ENCODE measurements at regions not wholly inside any gene's neighbourhood (a gene's known extent, or its start where the extent isn't known, plus 50 kb on each side); places are given as distances from the start of the nearest gene placed in this dataset.
"Not testable (repeated sequence)": the region's sequence is repeated elsewhere in the genome, so short reads cannot be mapped to it uniquely, and the experiment has no call there.

- Histone ChIP-seq H3K9ac (ENCODE audit: low read length) (no peak overlapping the region), H3K36me3 (ENCODE audit: insufficient read depth, low read length) (no peaks in the 10 kb centered on the region), H3K4me1 (ENCODE audit: insufficient read depth, low read length) (no peaks in the 10 kb centered on the region), H3K27ac (ENCODE audit: low read depth, low read length) (no peak overlapping the region), H4K20me1 (ENCODE audit: insufficient read depth, low read length) (no peaks in the 10 kb centered on the region), H3K4me2 (ENCODE audit: low read length) (no peak overlapping the region), H3K4me3 (ENCODE audit: insufficient read depth, low read depth, low read length) (no peak overlapping the region), H3K9me3 (ENCODE audit: insufficient read depth, low read depth, low read length) (no peaks in the 10 kb centered on the region), H2AFZ (ENCODE audit: low read depth, low read length) (no peak overlapping the region), H3K79me2 (ENCODE audit: insufficient read depth, low read length) (no peaks in the 10 kb centered on the region), H3K27me3 (ENCODE audit: insufficient read depth, low read length) (no peaks in the 10 kb centered on the region)
- Mint-ChIP-seq H3K4me3 (ENCODE audit: unreplicated experiment) (no peak overlapping the region), H3K9me3 (ENCODE audit: unreplicated experiment) (peaks cover 13% of the 10 kb centered on the region), H3K4me1 (ENCODE audit: low read depth, unreplicated experiment) (no peaks in the 10 kb centered on the region), H3K36me3 (ENCODE audit: low read depth, unreplicated experiment) (peaks cover 5% of the 10 kb centered on the region), H3K27ac (ENCODE audit: unreplicated experiment) (no peak overlapping the region), H3K27me3 (ENCODE audit: low read depth, unreplicated experiment) (peaks cover 7% of the 10 kb centered on the region)
- DNase-seq (ENCODE audit: low read depth) (no peak), FAIRE-seq (no peak)
- TF ChIP-seq EZH2 (IDR thresholded peaks at IDR 0.05; ENCODE audit: insufficient read depth, low read length), result no peak
- TF ChIP-seq, protein P1, sequence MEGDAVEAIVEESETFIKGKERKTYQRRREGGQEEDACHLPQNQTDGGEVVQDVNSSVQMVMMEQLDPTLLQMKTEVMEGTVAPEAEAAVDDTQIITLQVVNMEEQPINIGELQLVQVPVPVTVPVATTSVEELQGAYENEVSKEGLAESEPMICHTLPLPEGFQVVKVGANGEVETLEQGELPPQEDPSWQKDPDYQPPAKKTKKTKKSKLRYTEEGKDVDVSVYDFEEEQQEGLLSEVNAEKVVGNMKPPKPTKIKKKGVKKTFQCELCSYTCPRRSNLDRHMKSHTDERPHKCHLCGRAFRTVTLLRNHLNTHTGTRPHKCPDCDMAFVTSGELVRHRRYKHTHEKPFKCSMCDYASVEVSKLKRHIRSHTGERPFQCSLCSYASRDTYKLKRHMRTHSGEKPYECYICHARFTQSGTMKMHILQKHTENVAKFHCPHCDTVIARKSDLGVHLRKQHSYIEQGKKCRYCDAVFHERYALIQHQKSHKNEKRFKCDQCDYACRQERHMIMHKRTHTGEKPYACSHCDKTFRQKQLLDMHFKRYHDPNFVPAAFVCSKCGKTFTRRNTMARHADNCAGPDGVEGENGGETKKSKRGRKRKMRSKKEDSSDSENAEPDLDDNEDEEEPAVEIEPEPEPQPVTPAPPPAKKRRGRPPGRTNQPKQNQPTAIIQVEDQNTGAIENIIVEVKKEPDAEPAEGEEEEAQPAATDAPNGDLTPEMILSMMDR (IDR thresholded peaks at IDR 0.05; ENCODE audit: insufficient read depth, low read depth, low read length), result no peak
These were observed 74.2 kb downstream of the TEX35 start for GRCh38 chr1:178587096-178587495.

DNA sequence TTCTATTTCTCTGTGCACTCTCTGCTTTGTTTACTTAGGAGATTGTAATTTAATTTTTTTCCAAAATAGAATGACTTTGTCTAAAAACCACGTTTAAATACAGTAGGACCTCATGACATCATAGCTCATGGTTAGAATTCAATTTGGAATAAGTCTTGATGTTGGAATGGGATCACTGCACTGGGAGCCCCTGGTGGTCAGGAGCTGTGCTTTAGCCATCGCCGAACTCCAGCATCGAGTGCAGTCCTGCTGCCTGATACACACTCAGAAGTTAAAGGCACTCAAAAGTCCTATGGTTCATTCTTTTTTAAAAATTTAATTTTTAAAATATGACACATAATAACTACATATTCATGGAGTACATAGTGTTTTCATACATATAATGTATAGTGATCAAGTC lies 75.1 kb downstream of the TEX35 start:
- peaks cover 5% of the 10 kb centered on the region for H3K36me3 Mint-ChIP-seq (ENCODE audit: low read depth, unreplicated experiment)
- Histone ChIP-seq H3K4me3 (ENCODE audit: insufficient read depth, low read depth, low read length) (no peak overlapping the region), H2AFZ (ENCODE audit: low read depth, low read length) (no peak overlapping the region), H3K36me3 (ENCODE audit: insufficient read depth, low read length) (no peaks in the 10 kb centered on the region), H3K79me2 (ENCODE audit: insufficient read depth, low read length) (no peaks in the 10 kb centered on the region), H3K9ac (ENCODE audit: low read length) (no peak overlapping the region), H3K27me3 (ENCODE audit: insufficient read depth, low read length) (no peaks in the 10 kb centered on the region), H3K4me1 (ENCODE audit: insufficient read depth, low read length) (no peaks in the 10 kb centered on the region), H3K9me3 (ENCODE audit: insufficient read depth, low read depth, low read length) (no peaks in the 10 kb centered on the region), H4K20me1 (ENCODE audit: insufficient read depth, low read length) (no peaks in the 10 kb centered on the region), H3K4me2 (ENCODE audit: low read length) (no peak overlapping the region), H3K27ac (ENCODE audit: low read depth, low read length) (no peak overlapping the region)
- no peak overlapping the region for H3K4me3 Mint-ChIP-seq (ENCODE audit: unreplicated experiment)
- FAIRE-seq, result no peak
- no peak for TF ChIP-seq EZH2 (IDR thresholded peaks at IDR 0.05; ENCODE audit: insufficient read depth, low read length)
- TF ChIP-seq, protein P1 (IDR thresholded peaks at IDR 0.05; ENCODE audit: insufficient read depth, low read depth, low read length), result no peak
- H3K27me3 Mint-ChIP-seq (ENCODE audit: low read depth, unreplicated experiment), result peaks cover 3% of the 10 kb centered on the region
- peaks cover 13% of the 10 kb centered on the region for H3K9me3 Mint-ChIP-seq (ENCODE audit: unreplicated experiment)
- H3K4me1 Mint-ChIP-seq (ENCODE audit: low read depth, unreplicated experiment), result no peaks in the 10 kb centered on the region
- no peak for DNase-seq (ENCODE audit: low read depth)
- H3K27ac Mint-ChIP-seq (ENCODE audit: unreplicated experiment), result no peak overlapping the region

DNA sequence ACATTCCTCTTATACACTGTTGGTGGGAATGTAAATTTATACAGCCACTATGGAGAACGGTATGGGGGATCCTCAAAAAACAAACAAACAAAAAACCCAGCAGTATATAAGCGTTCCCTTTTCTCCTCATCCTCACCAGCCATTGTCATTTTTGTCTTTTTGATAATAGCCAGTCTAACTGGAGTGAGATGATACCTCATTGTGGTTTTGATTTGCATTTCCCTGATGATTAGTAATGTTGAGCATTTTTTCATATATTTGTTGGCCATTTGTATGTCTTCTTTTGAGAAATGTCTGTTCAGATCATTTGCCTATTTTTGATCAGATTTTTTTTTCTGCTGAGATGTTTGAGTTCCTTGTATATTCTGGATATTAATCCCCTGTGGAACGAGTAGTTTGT lies 76.1 kb downstream of the TEX35 start:
- H3K36me3 ChIP-seq (ENCODE audit: insufficient read depth, low read length); H3K36me3 Mint-ChIP-seq (ENCODE audit: low read depth, unreplicated experiment); H3K9ac ChIP-seq (ENCODE audit: low read length); H3K4me2 ChIP-seq (ENCODE audit: low read length); H3K79me2 ChIP-seq (ENCODE audit: insufficient read depth, low read length); H2AFZ ChIP-seq (ENCODE audit: low read depth, low read length); H3K27ac Mint-ChIP-seq (ENCODE audit: unreplicated experiment); H3K4me3 Mint-ChIP-seq (ENCODE audit: unreplicated experiment); H3K4me3 ChIP-seq (ENCODE audit: insufficient read depth, low read depth, low read length); H3K27ac ChIP-seq (ENCODE audit: low read depth, low read length); H4K20me1 ChIP-seq (ENCODE audit: insufficient read depth, low read length); FAIRE-seq; DNase-seq (ENCODE audit: low read depth); H3K9me3 ChIP-seq (ENCODE audit: insufficient read depth, low read depth, low read length); H3K27me3 Mint-ChIP-seq (ENCODE audit: low read depth, unreplicated experiment); H3K27me3 ChIP-seq (ENCODE audit: insufficient read depth, low read length); H3K4me1 Mint-ChIP-seq (ENCODE audit: low read depth, unreplicated experiment); H3K4me1 ChIP-seq (ENCODE audit: insufficient read depth, low read length): not testable (repeated sequence)
- H3K9me3 Mint-ChIP-seq (ENCODE audit: unreplicated experiment), result peaks cover 13% of the 10 kb centered on the region

- not testable (repeated sequence) for H3K27me3 ChIP-seq (ENCODE audit: insufficient read depth, low read length); H3K27me3 Mint-ChIP-seq (ENCODE audit: low read depth, unreplicated experiment); H3K36me3 ChIP-seq (ENCODE audit: insufficient read depth, low read length); H2AFZ ChIP-seq (ENCODE audit: low read depth, low read length); H3K27ac ChIP-seq (ENCODE audit: low read depth, low read length); H3K4me2 ChIP-seq (ENCODE audit: low read length); H3K4me3 ChIP-seq (ENCODE audit: insufficient read depth, low read depth, low read length); H3K4me1 Mint-ChIP-seq (ENCODE audit: low read depth, unreplicated experiment); FAIRE-seq; H4K20me1 ChIP-seq (ENCODE audit: insufficient read depth, low read length); H3K36me3 Mint-ChIP-seq (ENCODE audit: low read depth, unreplicated experiment); H3K79me2 ChIP-seq (ENCODE audit: insufficient read depth, low read length); H3K27ac Mint-ChIP-seq (ENCODE audit: unreplicated experiment); H3K9me3 ChIP-seq (ENCODE audit: insufficient read depth, low read depth, low read length); DNase-seq (ENCODE audit: low read depth); H3K9ac ChIP-seq (ENCODE audit: low read length); H3K4me3 Mint-ChIP-seq (ENCODE audit: unreplicated experiment); H3K4me1 ChIP-seq (ENCODE audit: insufficient read depth, low read length)
- H3K9me3 Mint-ChIP-seq (ENCODE audit: unreplicated experiment), result peaks cover 13% of the 10 kb centered on the region
These were observed 78.9 kb downstream of the TEX35 start for GRCh38 chr1:178591811-178592210.
